SH-SY5Y (cell line): ENCODE measurements at regions not wholly inside any gene's neighbourhood (a gene's known extent, or its start where the extent isn't known, plus 50 kb on each side); places are given as distances from the start of the nearest gene placed in this dataset.

Source experiments
- GATA2 ChIP-seq: IDR thresholded peaks from 2 replicates; pipeline ENCODE4 v1.6.1; 2011; ENCODE audit warnings: mild to moderate bottlenecking, low read depth, low read length
- GATA3 ChIP-seq: IDR thresholded peaks from 2 replicates; pipeline ENCODE4 v1.6.1; 2011; ENCODE audit warnings: low read depth, mild to moderate bottlenecking, low read length, moderate library complexity

GRCh38 chr11:116179401-116179800, 593.4 kb downstream of the BUD13 start:
- no peak for TF ChIP-seq GATA2
- TF ChIP-seq GATA3, result no peak
